ENCODE measurements at regions not wholly inside any gene's neighbourhood (a gene's known extent, or its start where the extent isn't known, plus 50 kb on each side); places are given as distances from the start of the nearest gene placed in this dataset.

GRCh38 chr4:100083289-100083688 is 107.0 kb downstream of the DDIT4L start:
- no peak for DNase-seq
- Histone ChIP-seq H3K4me1 (peaks cover 0 to 3% (median under 1%) of the 10 kb centered on the region in 4 donors), H3K27me3 (no peaks in the 10 kb centered on the region), H3K9me3 (no peaks in the 10 kb centered on the region), H3K27ac (no peak overlapping the region), H3K4me3 (no peak overlapping the region), H3K36me3 (no peaks in the 10 kb centered on the region)
- no peak for ATAC-seq (ENCODE audit: low FRiP score in 2 of 2)
- TF ChIP-seq, protein P1, sequence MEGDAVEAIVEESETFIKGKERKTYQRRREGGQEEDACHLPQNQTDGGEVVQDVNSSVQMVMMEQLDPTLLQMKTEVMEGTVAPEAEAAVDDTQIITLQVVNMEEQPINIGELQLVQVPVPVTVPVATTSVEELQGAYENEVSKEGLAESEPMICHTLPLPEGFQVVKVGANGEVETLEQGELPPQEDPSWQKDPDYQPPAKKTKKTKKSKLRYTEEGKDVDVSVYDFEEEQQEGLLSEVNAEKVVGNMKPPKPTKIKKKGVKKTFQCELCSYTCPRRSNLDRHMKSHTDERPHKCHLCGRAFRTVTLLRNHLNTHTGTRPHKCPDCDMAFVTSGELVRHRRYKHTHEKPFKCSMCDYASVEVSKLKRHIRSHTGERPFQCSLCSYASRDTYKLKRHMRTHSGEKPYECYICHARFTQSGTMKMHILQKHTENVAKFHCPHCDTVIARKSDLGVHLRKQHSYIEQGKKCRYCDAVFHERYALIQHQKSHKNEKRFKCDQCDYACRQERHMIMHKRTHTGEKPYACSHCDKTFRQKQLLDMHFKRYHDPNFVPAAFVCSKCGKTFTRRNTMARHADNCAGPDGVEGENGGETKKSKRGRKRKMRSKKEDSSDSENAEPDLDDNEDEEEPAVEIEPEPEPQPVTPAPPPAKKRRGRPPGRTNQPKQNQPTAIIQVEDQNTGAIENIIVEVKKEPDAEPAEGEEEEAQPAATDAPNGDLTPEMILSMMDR (IDR thresholded peaks at IDR 0.05): no peak
- no peak for TF ChIP-seq POLR2A (IDR thresholded peaks at IDR 0.05)
- no peak for TF ChIP-seq EP300 (IDR thresholded peaks at IDR 0.05)
- no peak for TF ChIP-seq POLR2AphosphoS5 (IDR thresholded peaks at IDR 0.05)

GRCh38 chr4:100082852-100083251 is 107.4 kb downstream of the DDIT4L start:
- Histone ChIP-seq H3K4me1 (no peaks in the 10 kb centered on the region), H3K36me3 (no peaks in the 10 kb centered on the region), H3K27ac (no peak overlapping the region), H3K9me3 (no peaks in the 10 kb centered on the region), H3K4me3 (no peak overlapping the region), H3K27me3 (no peaks in the 10 kb centered on the region)
- 78 to 83% methylated on average over 1 of the region's 1 CpG for WGBS, 2 donors
- TF ChIP-seq POLR2A (IDR thresholded peaks at IDR 0.05) (no peak), POLR2AphosphoS5 (IDR thresholded peaks at IDR 0.05) (no peak), EP300 (IDR thresholded peaks at IDR 0.05) (no peak)
- TF ChIP-seq, protein P1 (IDR thresholded peaks at IDR 0.05): no peak
- no peak for DNase-seq
- no peak for ATAC-seq (ENCODE audit: low FRiP score in 2 of 2)

- no peak for TF ChIP-seq POLR2AphosphoS5 (IDR thresholded peaks at IDR 0.05)
- TF ChIP-seq POLR2A (IDR thresholded peaks at IDR 0.05): no peak
- TF ChIP-seq, protein P1 (IDR thresholded peaks at IDR 0.05): no peak
- no peak for TF ChIP-seq EP300 (IDR thresholded peaks at IDR 0.05)
- Histone ChIP-seq H3K4me3 (no peak overlapping the region), H3K4me1 (no peaks in the 10 kb centered on the region), H3K27ac (no peak overlapping the region), H3K27me3 (no peaks in the 10 kb centered on the region), H3K9me3 (no peaks in the 10 kb centered on the region), H3K36me3 (no peaks in the 10 kb centered on the region)
- 64 to 76% methylated on average over 1 of the region's 1 CpG for WGBS, 2 donors
- no peak for DNase-seq
- ATAC-seq (ENCODE audit: low FRiP score in 2 of 2): no peak
Measured at GRCh38 chr4:100081491-100081890, 108.8 kb downstream of the DDIT4L start.

GRCh38 chr4:100079264-100079663 is 111.0 kb downstream of the DDIT4L start:
- Histone ChIP-seq H3K4me1 (no peaks in the 10 kb centered on the region), H3K27ac (no peak overlapping the region), H3K9me3 (no peaks in the 10 kb centered on the region), H3K27me3 (no peaks in the 10 kb centered on the region), H3K4me3 (no peak overlapping the region), H3K36me3 (no peaks in the 10 kb centered on the region)
- TF ChIP-seq POLR2AphosphoS5 (IDR thresholded peaks at IDR 0.05) (no peak), POLR2A (IDR thresholded peaks at IDR 0.05) (no peak), EP300 (IDR thresholded peaks at IDR 0.05) (no peak)
- TF ChIP-seq, protein P1 (IDR thresholded peaks at IDR 0.05): no peak
- DNase-seq (no peak), ATAC-seq (ENCODE audit: low FRiP score in 2 of 2) (no peak)
- WGBS, 2 donors: 64 to 76% methylated on average over 3 of the region's 3 CpGs

GRCh38 chr4:100076753-100077152 is 113.5 kb downstream of the DDIT4L start:
- H3K4me1 ChIP-seq: no peaks in the 10 kb centered on the region
- H3K27me3 ChIP-seq: no peaks in the 10 kb centered on the region
- DNase-seq: no peak
- H3K9me3 ChIP-seq: no peaks in the 10 kb centered on the region
- no peak overlapping the region for H3K4me3 ChIP-seq
- ATAC-seq (ENCODE audit: low FRiP score in 2 of 2): no peak
- no peaks in the 10 kb centered on the region for H3K36me3 ChIP-seq
- TF ChIP-seq EP300 (IDR thresholded peaks at IDR 0.05) (no peak), POLR2A (IDR thresholded peaks at IDR 0.05) (no peak), POLR2AphosphoS5 (IDR thresholded peaks at IDR 0.05) (no peak)
- TF ChIP-seq, protein P1 (IDR thresholded peaks at IDR 0.05): no peak
- no peak overlapping the region for H3K27ac ChIP-seq

Data from upper lobe of left lung (tissue), 6 donors.